GM19468 (cell line): ENCODE measurements at regions not wholly inside any gene's neighbourhood (a gene's known extent, or its start where the extent isn't known, plus 50 kb on each side); places are given as distances from the start of the nearest gene placed in this dataset.
"Not testable (repeated sequence)": the region's sequence is repeated elsewhere in the genome, so short reads cannot be mapped to it uniquely, and the experiment has no call there.

Experiments
- ATAC-seq: cut with Tn5 transposase; IDR thresholded peaks from one replicate; pipeline ENCODE4 v1.9.1; 2021; ENCODE audit warnings: mild to moderate bottlenecking, moderate library complexity, moderate number of reproducible peaks; ENCODE audit not compliant: unreplicated experiment; ENCODE audit errors: extremely low read depth

DNA sequence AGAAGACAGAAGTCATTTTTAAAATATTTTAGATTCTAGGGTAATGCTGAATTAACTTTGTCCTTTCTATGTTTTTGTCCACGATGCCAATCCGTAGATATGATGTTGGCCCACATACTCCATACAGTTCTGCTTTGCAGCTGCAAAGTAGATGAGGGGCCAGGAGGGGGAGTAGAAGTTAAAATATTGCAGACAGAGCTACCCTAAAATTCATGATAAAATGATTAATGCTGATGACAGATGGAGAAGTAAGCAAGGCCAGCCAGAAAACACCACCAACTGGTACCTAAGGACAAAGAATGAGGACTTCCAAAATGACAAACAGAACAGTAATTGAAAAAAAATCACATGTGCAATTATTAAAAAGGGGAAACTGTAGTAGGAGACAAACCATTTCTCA is 756.6 kb upstream of the ARPP21 start:
- no peak for ATAC-seq

DNA sequence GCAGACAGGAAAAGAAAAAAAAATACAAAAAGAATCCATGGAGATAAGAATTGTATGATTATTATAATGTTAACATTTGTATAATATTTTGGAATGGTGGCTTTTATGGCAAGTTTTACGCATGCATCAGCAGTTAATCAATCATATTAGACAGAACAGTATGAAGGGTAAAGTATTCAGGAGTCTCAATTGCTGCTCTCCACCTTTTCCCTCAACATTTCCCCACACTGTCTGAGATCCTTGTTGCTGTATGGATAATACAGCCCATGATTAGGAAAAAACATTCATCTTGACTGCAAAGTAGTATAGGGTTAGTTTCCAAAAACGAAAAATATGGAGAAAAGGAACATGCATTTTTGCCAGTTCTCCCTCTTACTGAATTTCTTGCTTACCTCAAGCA is 755.3 kb upstream of the ARPP21 start:
- ATAC-seq, result no peak

GRCh38 chr3:34886443-34886842 is 752.9 kb upstream of the ARPP21 start:
- ATAC-seq, result no peak

DNA sequence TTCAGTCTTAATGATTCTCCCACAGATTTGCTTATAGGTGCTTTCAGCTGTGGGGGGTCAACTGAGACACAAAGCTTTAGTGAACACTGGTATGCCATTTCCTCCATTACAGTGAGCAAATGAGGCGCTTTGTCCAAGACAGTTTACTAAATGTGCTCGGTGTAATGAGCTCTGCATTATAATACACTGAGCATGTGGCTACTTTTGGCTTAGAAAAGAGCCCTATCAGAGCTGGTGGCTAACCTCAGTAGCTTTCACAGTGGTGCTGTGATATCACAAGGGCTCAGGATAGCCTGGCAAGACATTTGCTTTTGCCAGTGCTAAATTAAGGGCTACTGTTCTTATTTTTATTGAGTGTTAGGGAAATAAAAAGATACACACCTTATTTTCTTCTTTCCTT is 749.7 kb upstream of the ARPP21 start:
- ATAC-seq, result no peak

GRCh38 chr3:34890247-34890646 is 749.1 kb upstream of the ARPP21 start:
- no peak for ATAC-seq

DNA sequence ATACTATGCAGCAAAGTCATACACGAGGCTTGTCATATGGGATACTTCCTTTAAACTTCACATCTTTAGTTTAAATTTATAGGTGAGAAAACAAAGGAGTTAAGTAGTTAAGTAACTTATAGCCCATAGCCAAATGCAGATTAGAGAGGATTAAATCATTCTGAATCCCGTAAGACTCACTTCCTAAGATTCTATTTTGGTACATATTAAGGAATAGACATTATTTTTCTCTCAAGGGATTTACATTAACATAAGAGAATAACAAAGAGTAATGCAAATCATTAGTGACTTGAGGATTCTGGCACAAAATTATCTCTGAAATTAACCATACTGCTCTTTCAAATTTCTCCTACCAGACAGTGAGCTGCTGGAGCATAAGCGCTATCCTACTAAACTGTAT is 747.4 kb upstream of the ARPP21 start:
- no peak for ATAC-seq

- no peak for ATAC-seq
Observed at GRCh38 chr3:34895841-34896240, 743.5 kb upstream of the ARPP21 start.

- not testable (repeated sequence) for ATAC-seq
Observed at GRCh38 chr3:34909679-34910078, 729.6 kb upstream of the ARPP21 start.

DNA sequence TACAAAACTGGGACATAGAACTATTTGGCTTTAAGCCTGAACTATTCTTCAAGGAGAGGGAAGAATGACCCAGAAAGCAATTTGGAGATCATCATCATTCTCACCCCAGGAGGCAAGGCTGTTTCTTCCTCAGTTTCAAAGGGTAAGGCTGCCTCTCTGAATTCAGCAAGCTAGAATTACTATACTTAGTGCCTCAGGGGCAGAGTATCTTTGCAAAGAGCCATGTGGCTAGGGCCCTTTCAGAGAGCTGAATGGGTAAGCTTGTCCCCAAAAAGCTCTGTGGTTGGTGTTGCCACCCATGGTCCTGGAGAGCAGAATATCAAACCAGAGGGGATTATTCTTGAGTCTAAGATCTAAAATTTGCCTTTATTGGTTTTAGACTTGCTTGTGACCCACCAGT is 720.3 kb upstream of the ARPP21 start:
- no peak for ATAC-seq

- no peak for ATAC-seq
Observed at GRCh38 chr3:34920806-34921205, 718.5 kb upstream of the ARPP21 start.

DNA sequence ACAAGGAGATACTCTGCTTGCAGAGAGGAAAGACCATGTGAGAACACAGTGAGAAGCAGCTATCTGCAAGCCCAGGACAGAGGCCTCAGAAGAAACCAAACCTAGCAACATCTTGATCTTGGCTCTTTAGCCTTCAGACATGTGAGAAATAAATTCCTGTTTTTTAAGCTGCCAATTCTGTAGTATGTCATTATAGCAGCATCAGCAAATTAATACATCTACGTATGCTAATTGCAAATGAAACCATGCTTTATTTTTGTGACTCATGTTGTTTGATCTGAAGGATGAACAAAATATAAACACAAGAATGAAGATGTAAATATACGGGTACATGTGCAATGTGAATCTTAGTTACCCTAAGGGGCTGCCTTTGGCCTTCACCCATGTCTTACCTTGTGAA is 714.4 kb upstream of the ARPP21 start:
- ATAC-seq, result no peak

DNA sequence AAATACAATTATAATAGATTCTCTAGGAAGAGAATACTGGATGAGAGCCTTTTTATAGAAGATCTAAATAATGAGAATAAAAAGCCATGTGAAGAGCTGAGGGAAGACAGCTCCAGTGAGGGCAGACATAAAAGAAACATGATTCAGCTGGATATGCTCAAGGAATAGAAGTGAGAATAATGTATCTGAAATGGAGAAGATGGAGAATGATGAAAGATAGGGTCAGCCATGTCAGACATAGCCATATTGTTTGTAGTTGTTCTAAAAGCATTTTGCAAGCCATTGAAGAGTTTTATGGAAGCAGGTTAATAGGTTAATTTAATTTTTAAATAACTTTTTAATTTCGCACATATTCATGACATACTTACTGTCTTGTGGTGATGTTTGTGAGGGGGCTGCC is 713.5 kb upstream of the ARPP21 start:
- ATAC-seq, result no peak

DNA sequence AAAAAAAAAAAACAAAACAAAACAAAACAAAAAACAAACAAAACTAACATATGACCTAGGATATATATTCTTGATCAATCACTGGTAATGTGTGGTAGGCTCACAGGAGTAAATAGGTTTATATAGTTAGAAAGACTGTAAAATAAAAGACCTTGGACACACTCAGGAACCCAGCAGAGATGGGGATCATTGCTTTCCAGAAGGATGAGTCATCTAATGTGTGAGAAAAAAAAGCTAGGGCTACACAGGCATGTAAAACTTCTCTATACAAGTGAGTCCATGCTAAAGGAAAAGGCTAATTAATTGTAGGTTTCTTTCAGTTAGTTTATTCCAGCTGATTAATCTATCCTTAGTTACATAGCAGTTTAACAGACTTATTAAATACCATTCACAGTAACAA is 710.3 kb upstream of the ARPP21 start:
- no peak for ATAC-seq

GRCh38 chr3:34934660-34935059 is 704.7 kb upstream of the ARPP21 start:
- no peak for ATAC-seq

GRCh38 chr3:34938784-34939183 is 700.5 kb upstream of the ARPP21 start:
- ATAC-seq, result no peak

DNA sequence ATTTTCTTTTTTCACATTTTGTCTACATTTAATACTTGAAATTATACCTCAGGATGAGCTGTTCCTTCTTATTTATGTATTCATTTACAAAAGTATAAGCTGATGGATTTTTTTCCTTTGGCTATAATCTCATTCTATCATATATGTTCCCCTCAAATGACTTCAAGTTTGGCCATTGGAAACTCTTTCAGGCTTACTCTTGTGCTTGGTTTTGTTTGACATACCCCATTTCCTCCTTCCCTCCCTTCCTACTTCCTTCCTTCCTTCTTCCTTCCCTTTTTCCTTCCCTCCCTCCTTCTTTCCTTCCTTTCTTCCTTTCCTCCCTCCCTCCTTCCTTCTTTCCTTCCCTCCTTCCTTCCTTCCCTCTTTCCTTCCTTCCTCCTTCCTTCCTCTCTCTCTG is 697.1 kb upstream of the ARPP21 start:
- ATAC-seq, result no peak

- no peak for ATAC-seq
Observed at GRCh38 chr3:34947834-34948233, 691.5 kb upstream of the ARPP21 start.

GRCh38 chr3:34948517-34948916 is 690.8 kb upstream of the ARPP21 start:
- ATAC-seq, result no peak

DNA sequence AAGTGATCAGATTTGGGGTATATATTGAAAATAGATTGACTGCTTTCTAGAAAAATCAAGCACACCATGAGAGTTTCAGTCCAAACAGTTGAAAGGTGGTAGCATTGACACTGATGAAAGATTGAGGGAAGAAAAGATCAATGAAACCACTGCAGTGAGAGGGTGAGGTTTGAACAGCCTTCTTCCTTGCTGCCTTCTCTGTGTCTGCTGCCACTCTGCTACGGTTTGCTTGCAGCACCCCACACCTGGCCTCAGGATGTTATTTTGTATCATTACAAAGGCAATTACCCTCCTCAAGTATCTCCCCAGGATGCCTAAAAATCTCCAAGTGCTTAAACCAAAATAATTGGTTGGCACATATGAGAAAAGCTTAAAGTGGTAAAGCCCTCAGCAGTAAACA is 683.6 kb upstream of the ARPP21 start:
- no peak for ATAC-seq

- ATAC-seq, result no peak
Observed at GRCh38 chr3:34956511-34956910, 682.8 kb upstream of the ARPP21 start.

DNA sequence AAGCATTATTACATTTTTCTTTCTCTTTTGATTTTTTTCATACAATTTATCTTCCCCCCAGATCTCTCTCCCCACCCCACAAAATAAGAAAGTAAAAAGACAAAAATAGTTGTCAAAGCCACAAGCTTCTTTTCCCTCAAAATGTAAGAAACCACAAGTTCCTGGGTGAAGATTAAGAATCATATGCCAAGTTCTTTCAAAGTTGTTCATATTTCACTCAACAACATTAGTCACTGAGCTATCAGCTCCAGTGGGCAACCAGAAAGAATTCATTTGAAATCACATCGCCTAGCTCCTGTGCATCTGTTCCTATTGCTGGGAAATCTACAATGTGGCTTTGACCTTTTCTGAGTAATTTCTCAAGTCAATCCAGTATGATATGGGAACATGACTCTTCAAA is 681.6 kb upstream of the ARPP21 start:
- no peak for ATAC-seq

DNA sequence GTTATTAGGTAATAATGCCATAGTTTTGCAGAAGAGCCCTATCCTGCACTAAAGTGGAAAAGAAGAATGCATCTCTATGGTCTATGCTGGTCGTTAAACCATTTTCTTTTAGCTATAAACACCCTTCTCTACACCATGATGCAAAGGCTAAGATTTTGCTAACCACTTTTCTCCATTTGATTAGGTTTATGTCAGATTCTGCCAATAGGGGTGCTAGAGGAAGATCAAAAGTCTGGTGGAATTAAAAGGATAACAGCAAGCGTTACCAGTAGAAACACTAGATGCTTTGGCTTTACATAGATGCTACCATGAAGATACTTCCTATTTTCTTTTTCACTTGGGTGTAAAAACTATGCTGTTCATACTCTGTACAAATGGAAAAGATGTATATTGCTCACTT is 669.8 kb upstream of the ARPP21 start:
- no peak for ATAC-seq

GRCh38 chr3:34972481-34972880 is 666.8 kb upstream of the ARPP21 start:
- no peak for ATAC-seq
